Activated CD4-positive, alpha-beta memory T cell treated with anti-CD3 and anti-CD28 coated beads for 36 hours (primary cell): ENCODE measurements at regions not wholly inside any gene's neighbourhood (a gene's known extent, or its start where the extent isn't known, plus 50 kb on each side); places are given as distances from the start of the nearest gene placed in this dataset.
"Not testable (repeated sequence)": the region's sequence is repeated elsewhere in the genome, so short reads cannot be mapped to it uniquely, and the experiment has no call there.

ENCODE experiments used
- CTCF ChIA-PET: fragments of 350-600 bp; sonication (Branson Sonifier 250); formaldehyde crosslinking; loops from one replicate; lab custom pipeline; 2021; ENCODE audit warnings: antibody characterized with exemption, inconsistent platforms; lab: Charles Lee
- POLR2A ChIA-PET: fragments of 350-600 bp; sonication (Branson Sonifier 250); formaldehyde crosslinking; loops from one replicate; lab custom pipeline; 2021; ENCODE audit warnings: antibody characterized with exemption; lab: Charles Lee
- DNase-seq: peaks from one replicate; pipeline ENCODE4 v3.0.0-alpha.2; 2020
- H3K27ac Mint-ChIP-seq: one replicate; pipeline ENCODE4 v1.8.0; 2021; ENCODE audit warnings: mixed read lengths
- H3K27me3 Mint-ChIP-seq: one replicate; pipeline ENCODE4 v1.8.0; 2021; ENCODE audit warnings: mixed read lengths
- H3K36me3 Mint-ChIP-seq: one replicate; pipeline ENCODE4 v1.8.0; 2021; ENCODE audit warnings: mixed read lengths
- H3K4me1 Mint-ChIP-seq: one replicate; pipeline ENCODE4 v1.8.0; 2021; ENCODE audit warnings: low read depth, mixed read lengths
- H3K4me3 Mint-ChIP-seq: one replicate; pipeline ENCODE4 v1.8.0; 2021; ENCODE audit warnings: mild to moderate bottlenecking, mixed read lengths
- H3K9me3 Mint-ChIP-seq: one replicate; pipeline ENCODE4 v1.8.0; 2021; ENCODE audit warnings: mixed read lengths
- intact Hi-C: fragments of 100-400 bp; cut with micrococcal nuclease; formaldehyde crosslinking; loops from one replicate; pipeline ENCODE4 v1.15.1; 2023

GRCh38 chr21:9790354-9790753 lies 731.0 kb upstream of the TPTE start:
- intact Hi-C loops, CTCF ChIA-PET, H3K27me3 Mint-ChIP-seq, H3K36me3 Mint-ChIP-seq, H3K27ac Mint-ChIP-seq, H3K4me1 Mint-ChIP-seq, POLR2A ChIA-PET, DNase-seq, H3K4me3 Mint-ChIP-seq: not testable (repeated sequence)
- peaks cover 42% of the 10 kb centered on the region for H3K9me3 Mint-ChIP-seq

- H3K4me3 Mint-ChIP-seq, H3K4me1 Mint-ChIP-seq, H3K27me3 Mint-ChIP-seq, H3K36me3 Mint-ChIP-seq, intact Hi-C loops, DNase-seq, CTCF ChIA-PET, H3K27ac Mint-ChIP-seq, POLR2A ChIA-PET: not testable (repeated sequence)
- H3K9me3 Mint-ChIP-seq = peaks cover 46% of the 10 kb centered on the region
Observed at GRCh38 chr21:9791453-9791852, 729.9 kb upstream of the TPTE start.

GRCh38 chr21:9795291-9795690 lies 726.1 kb upstream of the TPTE start:
- H3K4me1 Mint-ChIP-seq, CTCF ChIA-PET, POLR2A ChIA-PET, H3K36me3 Mint-ChIP-seq, H3K4me3 Mint-ChIP-seq, intact Hi-C loops, H3K27me3 Mint-ChIP-seq, DNase-seq, H3K27ac Mint-ChIP-seq: not testable (repeated sequence)
- H3K9me3 Mint-ChIP-seq = peaks cover 29% of the 10 kb centered on the region

GRCh38 chr21:9796293-9796692 lies 725.1 kb upstream of the TPTE start:
- H3K27me3 Mint-ChIP-seq, H3K4me3 Mint-ChIP-seq, H3K4me1 Mint-ChIP-seq, CTCF ChIA-PET, H3K36me3 Mint-ChIP-seq, POLR2A ChIA-PET, DNase-seq, intact Hi-C loops, H3K27ac Mint-ChIP-seq: not testable (repeated sequence)
- peaks cover 28% of the 10 kb centered on the region for H3K9me3 Mint-ChIP-seq

GRCh38 chr21:9807675-9808074 lies 713.7 kb upstream of the TPTE start:
- H3K27ac Mint-ChIP-seq, H3K36me3 Mint-ChIP-seq, H3K27me3 Mint-ChIP-seq, H3K4me1 Mint-ChIP-seq, intact Hi-C loops, POLR2A ChIA-PET, H3K9me3 Mint-ChIP-seq, CTCF ChIA-PET, H3K4me3 Mint-ChIP-seq, DNase-seq: not testable (repeated sequence)

GRCh38 chr21:9811223-9812004 lies 710.0 kb upstream of the TPTE start:
- H3K4me1 Mint-ChIP-seq, H3K4me3 Mint-ChIP-seq, intact Hi-C loops, H3K9me3 Mint-ChIP-seq, H3K36me3 Mint-ChIP-seq, DNase-seq, CTCF ChIA-PET, POLR2A ChIA-PET, H3K27me3 Mint-ChIP-seq, H3K27ac Mint-ChIP-seq: not testable (repeated sequence)

GRCh38 chr21:9812507-9812906 lies 708.9 kb upstream of the TPTE start:
- DNase-seq, H3K4me1 Mint-ChIP-seq, H3K36me3 Mint-ChIP-seq, H3K27me3 Mint-ChIP-seq, intact Hi-C loops, H3K9me3 Mint-ChIP-seq, POLR2A ChIA-PET, H3K4me3 Mint-ChIP-seq, CTCF ChIA-PET, H3K27ac Mint-ChIP-seq: not testable (repeated sequence)

- H3K9me3 Mint-ChIP-seq, H3K4me3 Mint-ChIP-seq, H3K27me3 Mint-ChIP-seq, DNase-seq, H3K4me1 Mint-ChIP-seq, intact Hi-C loops, H3K36me3 Mint-ChIP-seq, POLR2A ChIA-PET, H3K27ac Mint-ChIP-seq, CTCF ChIA-PET: not testable (repeated sequence)
Observed at GRCh38 chr21:9813894-9814814, 707.2 kb upstream of the TPTE start.

GRCh38 chr21:9815181-9815789 lies 706.1 kb upstream of the TPTE start:
- POLR2A ChIA-PET, H3K9me3 Mint-ChIP-seq, DNase-seq, H3K27me3 Mint-ChIP-seq, CTCF ChIA-PET, H3K36me3 Mint-ChIP-seq, H3K4me3 Mint-ChIP-seq, H3K4me1 Mint-ChIP-seq, H3K27ac Mint-ChIP-seq, intact Hi-C loops: not testable (repeated sequence)

GRCh38 chr21:9816734-9817334 lies 704.5 kb upstream of the TPTE start:
- intact Hi-C loops, H3K4me3 Mint-ChIP-seq, DNase-seq, H3K27me3 Mint-ChIP-seq, H3K27ac Mint-ChIP-seq, CTCF ChIA-PET, H3K36me3 Mint-ChIP-seq, H3K4me1 Mint-ChIP-seq, H3K9me3 Mint-ChIP-seq, POLR2A ChIA-PET: not testable (repeated sequence)

GRCh38 chr21:9817841-9818441 lies 703.4 kb upstream of the TPTE start:
- H3K36me3 Mint-ChIP-seq, DNase-seq, intact Hi-C loops, CTCF ChIA-PET, H3K27ac Mint-ChIP-seq, POLR2A ChIA-PET, H3K27me3 Mint-ChIP-seq, H3K4me3 Mint-ChIP-seq, H3K9me3 Mint-ChIP-seq, H3K4me1 Mint-ChIP-seq: not testable (repeated sequence)
